Activated CD4-positive, CD25-positive, alpha-beta regulatory T cell treated with anti-CD3 and anti-CD28 coated beads, Interleukin-2, amount 50 U/mL, for 24 hours (primary cell): ENCODE measurements at regions not wholly inside any gene's neighbourhood (a gene's known extent, or its start where the extent isn't known, plus 50 kb on each side); places are given as distances from the start of the nearest gene placed in this dataset.
"Not testable (repeated sequence)": the region's sequence is repeated elsewhere in the genome, so short reads cannot be mapped to it uniquely, and the experiment has no call there.

Source experiments
- ATAC-seq, 2 donors: fragments of 150-1000 bp; cut with Tn5 transposase; one replicate each; pipeline ENCODE4 v1.10.0; 2021; ENCODE audit warnings: mild to moderate bottlenecking in 1 of 2, moderate library complexity in 1 of 2

- ATAC-seq: no peak
Measured at GRCh38 chr10:124179308-124180043, 86.1 kb upstream of the CHST15 start.

GRCh38 chr10:124177180-124177518, 83.8 kb upstream of the CHST15 start:
- no peak for ATAC-seq

GRCh38 chr10:124176349-124177179, 83.2 kb upstream of the CHST15 start:
- ATAC-seq: no peak

GRCh38 chr10:124175701-124176348, 82.4 kb upstream of the CHST15 start:
- ATAC-seq: no peak

DNA sequence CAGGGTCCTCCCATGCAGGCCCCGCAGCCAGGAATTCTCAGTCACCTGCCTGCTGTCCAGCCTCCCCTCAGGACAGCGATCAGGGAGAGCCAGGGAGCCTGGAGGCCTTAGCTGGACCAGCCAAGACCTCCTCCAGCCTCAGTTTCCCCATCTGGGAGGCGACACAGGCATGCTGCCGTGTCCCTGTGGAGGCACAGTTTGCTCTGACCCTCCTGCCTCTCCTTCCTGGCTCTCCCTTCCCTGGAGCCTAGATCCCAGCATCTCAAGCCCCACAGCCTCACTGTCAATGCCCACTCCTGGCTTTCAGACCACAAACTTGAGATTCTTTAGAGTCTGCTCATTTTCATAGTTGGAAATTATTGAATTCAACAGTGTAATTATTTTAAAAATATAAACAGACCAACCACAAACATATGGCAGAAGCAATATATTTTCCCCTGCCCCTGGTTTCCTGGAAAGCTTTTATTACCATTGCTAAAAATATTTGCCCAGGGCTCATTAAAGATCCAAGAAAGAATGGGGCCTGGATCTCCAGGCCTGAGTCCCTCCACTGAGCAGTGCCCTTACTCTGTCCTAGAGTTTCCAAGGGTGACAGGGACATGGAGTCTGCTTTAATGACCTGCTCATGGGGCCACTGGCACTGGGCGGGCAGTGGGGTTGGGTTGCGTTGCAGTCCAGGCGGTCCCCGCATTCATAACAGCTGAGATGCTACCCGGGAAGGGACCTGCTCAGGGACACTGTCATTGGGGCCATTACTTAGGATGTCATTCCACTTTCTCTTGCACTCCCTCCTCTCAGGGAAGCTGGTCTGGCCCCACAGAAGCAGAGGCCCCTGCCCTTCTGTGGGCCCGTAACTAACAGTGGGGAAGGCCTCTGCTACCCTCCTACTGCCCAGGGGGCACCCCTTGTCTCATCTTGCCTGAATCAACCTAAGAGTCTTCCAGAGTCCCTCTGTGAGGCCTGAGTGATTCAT, 81.6 kb upstream of the CHST15 start:
- no peak for ATAC-seq

DNA sequence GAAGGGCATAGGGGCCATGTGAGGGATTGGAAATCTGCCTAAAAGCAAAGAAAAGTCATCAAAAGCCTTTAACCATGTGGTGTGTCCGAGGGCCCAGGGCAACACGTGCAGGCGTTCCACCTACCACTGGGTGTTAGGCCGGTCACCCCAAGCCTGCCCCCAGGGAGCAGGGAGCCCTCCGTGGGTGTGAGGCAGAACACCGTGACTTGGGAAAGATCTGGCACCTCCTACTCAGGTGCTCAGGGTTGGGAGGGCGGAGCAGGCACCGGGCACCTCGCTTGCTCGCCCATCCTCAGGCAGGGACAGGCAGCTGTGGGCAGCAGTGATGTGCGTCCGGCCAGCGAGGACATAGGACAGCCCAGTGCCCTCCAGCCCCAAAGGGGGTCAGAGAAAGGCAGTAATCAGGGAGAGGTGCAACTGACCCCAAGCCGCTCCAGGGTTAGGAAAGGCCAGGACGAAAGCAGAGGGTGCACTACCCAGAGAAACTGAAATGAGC, 80.7 kb upstream of the CHST15 start:
- ATAC-seq: no peak

- no peak for ATAC-seq
Measured at GRCh38 chr10:124173298-124173900, 80.0 kb upstream of the CHST15 start.

GRCh38 chr10:124172181-124172916, 79.0 kb upstream of the CHST15 start:
- ATAC-seq: no peak

DNA sequence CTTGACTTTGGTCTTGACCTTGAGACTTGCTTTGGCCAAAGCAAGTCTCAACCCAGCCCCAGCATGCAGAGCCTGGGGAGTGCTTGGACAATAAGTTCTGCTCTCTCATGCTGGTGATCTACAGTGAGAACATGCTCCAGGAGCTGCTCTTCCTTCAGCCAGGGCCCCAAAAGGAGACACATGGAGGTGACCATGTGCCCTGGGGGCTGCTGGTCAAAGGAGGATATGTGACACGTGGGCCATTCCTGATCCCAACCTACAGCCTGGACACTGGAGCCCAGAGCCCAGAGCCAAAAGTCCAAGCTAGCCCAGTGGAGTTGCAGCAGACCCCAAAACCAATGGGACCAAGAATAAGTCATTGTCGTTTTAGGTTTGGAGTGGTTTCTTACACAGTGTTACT, 78.2 kb upstream of the CHST15 start:
- ATAC-seq: no peak

GRCh38 chr10:124170631-124171030, 77.2 kb upstream of the CHST15 start:
- ATAC-seq: no peak

DNA sequence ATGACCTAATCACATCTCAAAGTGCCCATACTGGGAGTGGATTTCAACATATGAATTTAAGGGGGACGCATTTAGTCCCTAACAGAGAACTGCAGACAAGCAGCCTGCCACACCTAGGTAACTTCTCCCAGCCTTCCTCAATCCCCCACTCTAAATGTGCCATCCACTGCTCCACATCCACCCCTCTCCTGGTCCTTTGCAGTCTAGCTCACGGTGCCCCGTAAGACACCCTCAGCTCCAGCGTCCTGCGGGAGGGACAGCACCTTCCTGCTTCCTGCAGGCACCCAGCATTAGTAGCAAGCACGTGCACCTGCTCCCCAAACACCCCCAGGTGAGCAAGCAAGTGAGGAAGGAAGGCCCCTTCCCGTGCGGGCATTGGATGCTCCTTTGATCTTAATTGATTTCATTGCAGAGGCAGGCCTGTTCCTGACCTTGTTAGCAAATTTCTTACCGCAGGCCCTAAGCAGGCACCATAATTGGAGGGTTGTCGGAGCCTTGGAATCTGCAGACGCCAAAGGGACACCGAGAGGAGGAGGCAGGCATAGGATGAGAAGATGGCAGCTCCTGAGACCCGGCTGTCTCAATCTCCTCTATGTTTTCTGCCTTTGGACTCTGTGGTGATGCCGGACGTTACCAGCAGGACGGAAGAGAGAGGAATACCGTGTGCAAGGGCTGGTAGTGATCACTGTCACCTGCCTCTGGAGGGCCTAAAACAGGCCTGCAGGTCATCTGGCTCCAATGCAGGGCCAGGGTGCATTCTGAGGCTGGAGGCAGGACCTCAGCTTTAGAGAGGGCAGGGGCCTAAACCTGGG, 75.8 kb upstream of the CHST15 start:
- ATAC-seq: no peak

GRCh38 chr10:124168581-124168980, 75.2 kb upstream of the CHST15 start:
- no peak for ATAC-seq

- not testable (repeated sequence) for ATAC-seq
Measured at GRCh38 chr10:124167925-124168324, 74.5 kb upstream of the CHST15 start.

DNA sequence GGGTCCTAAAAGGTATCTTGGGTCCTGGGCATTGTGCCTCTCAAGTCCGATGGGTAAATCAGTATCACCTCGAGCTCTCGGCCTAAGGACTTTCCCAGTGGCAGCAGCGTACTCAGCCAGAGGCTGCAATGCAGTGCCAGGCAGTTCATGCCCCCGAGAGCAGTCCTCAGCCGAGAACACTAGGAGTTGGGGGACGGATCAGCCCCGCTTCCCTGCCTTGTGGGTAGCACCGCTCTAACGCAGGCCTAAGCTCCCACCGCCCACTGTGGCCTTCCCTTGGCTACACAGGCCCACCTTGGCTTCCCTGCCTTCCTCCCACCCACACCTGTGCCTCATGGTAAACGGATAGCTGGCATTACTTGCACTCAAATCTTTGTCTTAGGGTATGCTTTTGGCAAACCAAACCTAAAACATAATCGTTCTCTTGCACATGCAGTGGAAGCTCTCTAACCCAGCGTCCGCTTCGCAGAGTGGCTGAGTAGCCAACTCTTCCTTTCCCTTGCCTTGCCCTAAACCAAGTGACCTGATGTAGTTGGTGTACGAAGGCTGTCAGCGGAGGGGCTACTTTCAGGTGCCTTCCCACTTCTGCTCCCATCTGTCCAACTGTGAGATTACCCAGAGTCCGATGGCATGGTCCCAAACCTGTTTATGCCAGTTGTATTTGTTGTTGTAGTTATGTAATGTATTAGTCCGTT, 73.2 kb upstream of the CHST15 start:
- ATAC-seq: no peak

DNA sequence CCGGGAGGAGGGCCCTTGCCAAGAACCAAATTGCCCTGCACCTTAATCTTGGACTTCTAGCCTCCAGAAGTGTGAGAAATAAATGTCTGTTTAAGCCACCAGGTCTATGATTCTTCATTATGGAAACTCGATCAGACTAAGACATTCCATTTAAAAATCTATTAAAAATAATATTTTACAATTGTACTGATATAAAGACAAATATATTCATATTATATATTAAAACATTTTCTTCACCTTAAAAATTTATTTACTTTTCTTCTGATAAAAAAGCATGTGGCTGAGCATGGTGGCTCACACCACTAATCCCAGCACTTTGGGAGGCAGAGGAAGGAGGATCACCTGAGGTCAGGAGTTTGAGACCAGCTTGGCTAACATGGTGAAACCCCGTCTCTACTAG, 72.4 kb upstream of the CHST15 start:
- ATAC-seq: no peak

- no peak for ATAC-seq
Measured at GRCh38 chr10:124165311-124165710, 71.9 kb upstream of the CHST15 start.

DNA sequence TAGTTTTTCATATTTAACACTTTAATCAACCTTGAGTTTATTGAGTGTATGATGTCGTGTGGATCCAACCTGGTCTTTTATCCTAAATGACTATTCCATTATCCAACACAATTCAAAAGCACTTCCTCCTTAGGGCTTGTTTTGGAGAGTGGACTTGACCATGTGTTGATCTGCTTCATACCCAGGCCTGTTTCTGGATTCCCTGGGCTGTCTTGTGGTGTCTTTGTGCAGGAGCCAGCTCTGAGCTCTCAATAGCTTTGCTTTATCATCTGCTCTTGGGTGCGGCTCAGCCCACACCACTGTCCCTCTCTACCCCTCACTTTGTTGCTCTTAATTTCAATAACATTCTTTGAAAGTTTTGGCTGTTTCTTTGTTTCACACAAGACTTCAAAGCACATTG, 70.9 kb upstream of the CHST15 start:
- ATAC-seq: no peak

- no peak for ATAC-seq
Measured at GRCh38 chr10:124162774-124163354, 69.5 kb upstream of the CHST15 start.

- no peak for ATAC-seq
Measured at GRCh38 chr10:124162136-124162535, 68.7 kb upstream of the CHST15 start.
